H1 (cell line): ENCODE measurements at regions not wholly inside any gene's neighbourhood (a gene's known extent, or its start where the extent isn't known, plus 50 kb on each side); places are given as distances from the start of the nearest gene placed in this dataset.

ENCODE experiments used
- ATF2 ChIP-seq: IDR thresholded peaks from 2 replicates; pipeline ENCODE4 v1.6.1; 2012; ENCODE audit warnings: low read length, inconsistent platforms
- CEBPB ChIP-seq: IDR thresholded peaks from 2 replicates; pipeline ENCODE4 v1.6.1; 2012; ENCODE audit warnings: low read depth, low read length
- TAF1 ChIP-seq: IDR thresholded peaks from 2 replicates; pipeline ENCODE4 v1.6.1; 2011; ENCODE audit warnings: mild to moderate bottlenecking, low read depth, low read length

- TF ChIP-seq CEBPB: no peak
- no peak for TF ChIP-seq ATF2
- TF ChIP-seq TAF1: no peak
Measured at GRCh38 chr11:97019754-97020153, 629.9 kb downstream of the JRKL start (continued).
